AG04450 (cell line): ENCODE measurements at regions not wholly inside any gene's neighbourhood (a gene's known extent, or its start where the extent isn't known, plus 50 kb on each side); places are given as distances from the start of the nearest gene placed in this dataset.

Experiments used
- CTCF ChIA-PET: fragments of 300-600, 350-600 bp; formaldehyde crosslinking; extraction: SDS; loops from one replicate; lab custom pipeline; 2022; ENCODE audit warnings: antibody characterized with exemption, inconsistent platforms; lab: Charles Lee
- POLR2A ChIA-PET: fragments of 350-600 bp; formaldehyde crosslinking; extraction: SDS; loops from one replicate; lab custom pipeline; 2021; ENCODE audit warnings: antibody characterized with exemption, inconsistent platforms; lab: Yijun Ruan, JAX
- DNase-seq: peaks from one replicate; pipeline ENCODE4 v3.0.0-alpha.2; 2011; ENCODE audit warnings: low read depth, low spot score
- H3K27ac ChIP-seq: one replicate; pipeline ENCODE4 v1.5.1; 2012; ENCODE audit warnings: low read depth, low read length, control low read depth
- H3K27me3 ChIP-seq: one replicate; pipeline ENCODE4 v1.6.0; 2012; ENCODE audit warnings: low read length; ENCODE audit not compliant: control insufficient read depth, insufficient read depth
- H3K4me3 ChIP-seq: 2 replicates; pipeline ENCODE4 v1.5.1; 2011; ENCODE audit warnings: mild to moderate bottlenecking, low read depth, low read length, control low read depth
- H3K9me3 ChIP-seq: 2 replicates; pipeline ENCODE4 v1.5.1; 2012; ENCODE audit warnings: low read length; ENCODE audit not compliant: control insufficient read depth, insufficient read depth
- CTCF ChIP-seq: IDR thresholded peaks from 2 replicates; pipeline ENCODE4 v1.5.1; 2011; ENCODE audit warnings: low read depth, low read length, control low read depth, inconsistent platforms

GRCh38 chr4:127498366-127498765 lies 134.4 kb upstream of the INTU start:
- ChIA-PET POLR2A (no interaction called here), CTCF (no interaction called here)
- TF ChIP-seq CTCF: no peak
- Histone ChIP-seq H3K4me3 (no peak overlapping the region), H3K27ac (no peak overlapping the region), H3K9me3 (no peaks in the 10 kb centered on the region), H3K27me3 (no peaks in the 10 kb centered on the region)
- no peak for DNase-seq

- ChIA-PET POLR2A (no interaction called here), CTCF (no interaction called here)
- no peaks in the 10 kb centered on the region for H3K9me3 ChIP-seq
- H3K27ac ChIP-seq: no peak overlapping the region
- TF ChIP-seq CTCF: no peak
- no peak for DNase-seq
- no peaks in the 10 kb centered on the region for H3K27me3 ChIP-seq
- no peak overlapping the region for H3K4me3 ChIP-seq
Observed at GRCh38 chr4:127500242-127500641, 132.5 kb upstream of the INTU start.

GRCh38 chr4:127501103-127501502 lies 131.7 kb upstream of the INTU start:
- no peak overlapping the region for H3K4me3 ChIP-seq
- no peak for DNase-seq

GRCh38 chr4:127503111-127503510 lies 129.6 kb upstream of the INTU start:
- Histone ChIP-seq H3K9me3 (no peaks in the 10 kb centered on the region), H3K27ac (no peak overlapping the region), H3K4me3 (no peak overlapping the region), H3K27me3 (no peaks in the 10 kb centered on the region)
- ChIA-PET POLR2A (no interaction called here), CTCF (interaction anchor here (0.8 kb wide), 1 partner anchor 9 kb away, joined by 3 read pairs; no protein-coding TSS in a partner anchor)
- DNase-seq: no peak
- no peak for TF ChIP-seq CTCF

More at GRCh38 chr4:127501103-127501502, 131.7 kb upstream of the INTU start:
- no peak for TF ChIP-seq CTCF
- ChIA-PET CTCF (no interaction called here), POLR2A (no interaction called here)
- H3K27me3 ChIP-seq: no peaks in the 10 kb centered on the region
- no peaks in the 10 kb centered on the region for H3K9me3 ChIP-seq
- no peak overlapping the region for H3K27ac ChIP-seq

- ChIA-PET CTCF (no interaction called here), POLR2A (no interaction called here)
- Histone ChIP-seq H3K27ac (no peak overlapping the region), H3K9me3 (no peaks in the 10 kb centered on the region), H3K4me3 (no peak overlapping the region), H3K27me3 (no peaks in the 10 kb centered on the region)
- peak; percentile 67 for DNase-seq
- TF ChIP-seq CTCF: no peak
Observed at GRCh38 chr4:127505203-127505602, 127.6 kb upstream of the INTU start.
